HG02571 (cell line): ENCODE measurements at regions not wholly inside any gene's neighbourhood (a gene's known extent, or its start where the extent isn't known, plus 50 kb on each side); places are given as distances from the start of the nearest gene placed in this dataset.
"Not testable (repeated sequence)": the region's sequence is repeated elsewhere in the genome, so short reads cannot be mapped to it uniquely, and the experiment has no call there.

Experiments used
- ATAC-seq: cut with Tn5 transposase; IDR thresholded peaks from one replicate; pipeline ENCODE4 v1.9.1; 2021; ENCODE audit warnings: mild to moderate bottlenecking, moderate library complexity; ENCODE audit not compliant: unreplicated experiment

DNA sequence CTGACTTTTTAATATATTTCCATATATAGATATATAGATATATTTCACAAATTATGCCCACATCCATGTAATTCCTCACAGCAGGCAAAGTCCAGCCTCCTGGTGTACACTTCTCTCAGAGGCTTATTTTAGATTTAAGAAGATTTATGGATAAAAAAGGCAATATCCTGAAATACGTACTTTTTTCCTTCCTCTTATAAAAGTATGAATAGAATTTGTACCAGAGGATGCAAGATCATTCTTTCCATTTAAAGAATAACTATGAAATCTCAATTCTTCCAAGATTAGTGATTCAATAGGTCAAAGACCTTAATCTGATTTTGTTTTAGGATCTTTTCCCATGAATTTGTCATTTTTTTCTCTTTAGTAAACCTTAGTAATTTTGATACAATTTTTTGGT lies 597.9 kb upstream of the TBL1XR1 start:
- no peak for ATAC-seq

GRCh38 chr3:177795859-177796258 lies 598.6 kb upstream of the TBL1XR1 start:
- ATAC-seq, result no peak

DNA sequence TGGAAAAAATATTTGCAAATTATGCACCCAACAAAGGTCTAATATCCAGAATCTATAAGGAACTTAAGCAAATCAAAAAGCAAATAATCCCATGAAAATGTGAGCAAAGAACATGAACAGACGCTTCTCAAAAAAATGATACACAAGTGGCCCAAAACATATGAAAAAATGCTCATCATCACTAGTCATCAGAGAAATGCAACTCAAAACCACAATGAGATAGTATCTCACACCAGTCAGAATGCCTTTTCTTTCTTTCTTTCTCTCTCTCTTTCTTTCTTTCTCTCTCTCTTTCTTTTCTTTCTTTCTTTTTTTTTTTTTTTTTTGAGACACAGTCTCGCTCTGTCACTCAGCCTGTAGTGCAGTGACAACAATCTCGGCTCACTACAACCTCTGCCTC lies 602.9 kb upstream of the TBL1XR1 start:
- not testable (repeated sequence) for ATAC-seq

DNA sequence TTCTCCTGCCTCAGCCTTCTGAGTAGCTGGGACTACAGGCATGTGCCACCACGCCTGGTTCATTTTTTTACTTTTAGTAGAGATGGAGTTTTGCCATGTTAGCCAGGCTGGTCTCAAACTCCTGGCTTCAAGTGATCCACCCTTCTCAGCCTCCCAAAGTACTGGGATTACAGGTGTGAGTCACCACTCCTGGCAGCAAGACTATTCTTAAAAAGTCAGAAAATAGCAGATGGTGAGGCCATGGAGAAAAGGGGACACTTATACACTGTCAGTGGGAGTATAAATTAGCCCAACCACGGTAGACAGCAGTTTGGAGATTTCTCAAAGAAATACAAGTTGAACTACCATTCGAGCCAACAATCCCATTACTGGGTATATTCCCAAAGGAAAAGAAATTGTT lies 603.3 kb upstream of the TBL1XR1 start:
- no peak for ATAC-seq

GRCh38 chr3:177802151-177802900 lies 605.0 kb upstream of the TBL1XR1 start:
- ATAC-seq, result no peak

GRCh38 chr3:177803500-177803899 lies 606.2 kb upstream of the TBL1XR1 start:
- ATAC-seq, result no peak

DNA sequence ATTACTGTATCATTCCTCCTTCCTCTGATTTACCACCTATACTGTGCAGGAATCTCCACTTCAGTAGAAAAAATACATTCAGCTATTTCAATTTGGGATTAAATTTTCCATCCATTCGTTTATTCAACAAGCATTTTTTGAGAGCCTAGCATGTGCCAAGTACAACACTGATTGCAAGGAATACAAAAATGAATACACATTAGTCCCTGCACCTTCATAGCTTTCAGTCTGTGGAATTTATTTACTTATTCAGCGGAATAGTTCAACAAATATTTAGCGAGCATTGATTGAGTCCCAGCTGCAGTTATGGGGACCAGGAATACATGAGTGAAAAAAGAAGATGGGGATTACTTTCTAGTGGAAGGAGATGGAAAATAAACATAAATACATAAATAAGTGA lies 606.8 kb upstream of the TBL1XR1 start:
- ATAC-seq, result no peak

- ATAC-seq, result no peak
Measured at GRCh38 chr3:177804646-177805045, 607.4 kb upstream of the TBL1XR1 start.

DNA sequence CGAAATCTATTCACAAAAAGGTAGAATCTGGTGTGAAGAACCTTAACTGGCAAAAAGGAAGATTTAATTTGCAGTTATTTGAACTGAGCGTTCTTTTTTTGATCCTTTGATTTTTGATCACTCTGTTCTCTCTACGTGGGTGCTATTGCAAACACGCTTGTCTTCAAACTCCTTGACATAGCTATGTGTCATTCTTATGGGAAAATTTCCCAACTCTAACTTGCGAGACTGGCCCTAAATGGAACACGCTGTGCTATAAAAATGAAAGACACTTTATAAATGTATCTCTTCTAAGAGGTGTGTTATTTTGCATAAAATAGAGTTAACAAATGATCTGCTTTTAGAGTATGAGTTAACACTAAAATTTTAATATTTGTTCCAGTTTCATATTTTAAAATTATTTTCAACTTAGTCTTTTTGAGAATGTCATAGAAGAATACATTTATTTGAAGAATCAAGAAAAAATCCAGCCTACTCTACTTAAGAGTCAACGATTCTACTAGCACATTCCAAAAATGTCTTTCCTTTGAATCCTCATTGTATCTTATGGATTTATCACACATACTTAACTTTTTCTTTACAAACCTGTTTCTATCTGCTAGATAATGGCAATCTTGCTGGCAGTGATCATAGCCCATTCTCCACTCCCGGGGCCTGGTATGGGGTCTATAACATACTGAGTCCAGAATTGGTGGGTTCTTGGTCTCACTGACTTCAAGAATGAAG lies 610.0 kb upstream of the TBL1XR1 start:
- ATAC-seq, result no peak

GRCh38 chr3:177808928-177809478 lies 611.7 kb upstream of the TBL1XR1 start:
- not testable (repeated sequence) for ATAC-seq

- no peak for ATAC-seq
Measured at GRCh38 chr3:177810162-177810623, 612.9 kb upstream of the TBL1XR1 start.

GRCh38 chr3:177811112-177811511 lies 613.8 kb upstream of the TBL1XR1 start:
- ATAC-seq, result no peak

DNA sequence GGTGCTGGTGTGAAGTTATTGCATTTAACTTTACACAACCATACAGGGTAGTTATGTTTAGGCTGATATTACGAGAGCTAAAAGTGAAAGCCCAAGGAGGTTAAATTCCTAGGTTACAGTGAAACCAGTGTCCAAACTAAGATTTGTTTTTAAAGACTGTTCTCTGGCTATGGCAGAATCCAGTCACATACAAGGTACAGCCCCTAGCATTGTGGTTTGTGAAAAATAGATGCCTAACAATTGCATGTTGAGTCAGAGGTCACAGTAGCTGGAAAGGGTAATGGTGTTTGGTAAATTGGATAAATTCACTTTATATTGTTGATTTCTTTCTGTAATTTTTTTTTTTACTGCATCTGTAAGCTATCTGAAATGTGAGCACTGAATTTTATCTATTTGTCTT lies 614.6 kb upstream of the TBL1XR1 start:
- ATAC-seq, result no peak

GRCh38 chr3:177812492-177812891 lies 615.2 kb upstream of the TBL1XR1 start:
- ATAC-seq, result no peak

GRCh38 chr3:177813322-177813721 lies 616.0 kb upstream of the TBL1XR1 start:
- ATAC-seq, result no peak

GRCh38 chr3:177816667-177817208 lies 619.5 kb upstream of the TBL1XR1 start:
- no peak for ATAC-seq

- ATAC-seq, result no peak
Measured at GRCh38 chr3:177817751-177818150, 620.5 kb upstream of the TBL1XR1 start.

- no peak for ATAC-seq
Measured at GRCh38 chr3:177818712-177819240, 621.5 kb upstream of the TBL1XR1 start.

GRCh38 chr3:177820683-177821316 lies 623.5 kb upstream of the TBL1XR1 start:
- no peak for ATAC-seq

- ATAC-seq, result no peak
Measured at GRCh38 chr3:177822681-177823096, 625.4 kb upstream of the TBL1XR1 start.

DNA sequence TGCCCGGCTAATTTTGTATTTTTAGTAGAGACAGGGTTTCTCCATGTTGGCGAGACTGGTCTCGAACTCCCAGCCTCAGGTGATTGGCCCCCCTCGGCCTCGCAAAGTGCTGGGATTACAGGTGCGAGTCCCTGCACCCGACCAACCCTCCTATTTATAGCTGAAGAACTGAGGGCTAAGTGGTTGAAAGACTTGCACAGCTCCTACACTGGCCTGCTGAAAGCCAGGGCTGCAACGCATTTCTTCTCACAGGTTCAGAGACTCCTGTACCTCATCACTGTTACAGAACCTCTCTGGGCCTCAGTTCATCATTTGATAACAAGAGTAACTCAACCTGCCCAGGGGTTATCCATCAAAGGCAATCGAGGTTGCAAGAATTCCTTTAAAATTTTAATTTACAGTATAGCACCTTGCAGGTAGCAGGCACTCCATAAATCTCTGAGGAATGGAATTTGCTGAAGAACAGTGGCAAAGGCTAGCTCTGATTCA lies 626.5 kb upstream of the TBL1XR1 start:
- no peak for ATAC-seq
